SK-N-SH (cell line): ENCODE measurements at regions not wholly inside any gene's neighbourhood (a gene's known extent, or its start where the extent isn't known, plus 50 kb on each side); places are given as distances from the start of the nearest gene placed in this dataset.

Experiments
- CTCF ChIA-PET: fragments of 300-600, 350-600 bp; formaldehyde crosslinking; extraction: SDS; loops from one replicate; lab custom pipeline; 2021; lab: Yijun Ruan, JAX
- POLR2A ChIA-PET: fragments of 350-600 bp; sonication (Branson Sonifier 250); formaldehyde crosslinking; extraction: SDS; loops from one replicate; lab custom pipeline; 2020; ENCODE audit warnings: antibody characterized with exemption, inconsistent platforms; lab: Yijun Ruan, JAX
- DNase-seq: peaks from one replicate; pipeline ENCODE4 v3.0.0; 2012
- H2AFZ ChIP-seq: fragments of 200-600 bp; sonication (generic); 2 replicates; pipeline ENCODE4 v1.8.1; 2016; ENCODE audit warnings: antibody characterized with exemption, mild to moderate bottlenecking, low read depth
- H3F3A ChIP-seq: fragments of 200-600 bp; sonication (generic); replicated peaks from 2 replicates; pipeline ENCODE3; 2016; ENCODE audit warnings: antibody characterized with exemption, mild to moderate bottlenecking; ENCODE audit not compliant: insufficient read depth
- H3K27ac ChIP-seq, 2 experiments: fragments of 200-500 bp in 1 of 2; fragments of 200-600 bp in 1 of 2; sonication (Bioruptor generic) in 1 of 2; sonication (generic), shearing (Covaris generic) in 1 of 2; 2 replicates each; pipeline versions ENCODE4 v1.5.1 to v1.6.1; 2014 to 2016; ENCODE audit warnings: low read depth in 2 of 2, inconsistent platforms in 1 of 2, low read length in 1 of 2, mild to moderate bottlenecking in 1 of 2, mixed read lengths in 1 of 2
- H3K27me3 ChIP-seq: fragments of 200-600 bp; sonication (generic), shearing (Covaris generic); 2 replicates; pipeline ENCODE4 v1.6.1; 2016; ENCODE audit warnings: mixed run types; ENCODE audit not compliant: insufficient read depth
- H3K36me3 ChIP-seq, 2 experiments: fragments of 200-500 bp in 1 of 2; fragments of 200-600 bp in 1 of 2; sonication (Bioruptor generic) in 1 of 2; sonication (generic) in 1 of 2; replicated peaks in 1 of 2; 2 replicates each; pipeline versions ENCODE3 to v1.5.1; 2014 to 2016; ENCODE audit warnings: low read length in 1 of 2, mild to moderate bottlenecking in 1 of 2; ENCODE audit not compliant: insufficient read depth in 2 of 2, control insufficient read depth in 1 of 2
- H3K4me1 ChIP-seq, 2 experiments: fragments of 200-500 bp in 1 of 2; fragments of 200-600 bp in 1 of 2; sonication (Bioruptor generic) in 1 of 2; sonication (generic), shearing (Covaris generic) in 1 of 2; 2 replicates each; pipeline versions ENCODE4 v1.5.1 to v1.6.1; 2014 to 2016; ENCODE audit warnings: low read depth in 1 of 2, low read length in 1 of 2, mixed run types in 1 of 2; ENCODE audit not compliant: insufficient read depth in 2 of 2, control insufficient read depth in 1 of 2
- H3K4me2 ChIP-seq: fragments of 200-600 bp; sonication (generic), shearing (Covaris generic); 2 replicates; pipeline ENCODE4 v1.6.1; 2017; ENCODE audit warnings: mixed run types
- H3K4me3 ChIP-seq, 2 experiments: fragments of 200-500 bp in 1 of 2; fragments of 200-600 bp in 1 of 2; sonication (Bioruptor generic) in 1 of 2; sonication (generic), shearing (Covaris generic) in 1 of 2; 2 replicates each; pipeline versions ENCODE4 v1.5.1 to v1.8.1; 2014 to 2016; ENCODE audit warnings: low read depth in 2 of 2, inconsistent platforms in 1 of 2, low read length in 1 of 2, mild to moderate bottlenecking in 1 of 2, mixed read lengths in 1 of 2, moderate library complexity in 1 of 2
- H3K79me2 ChIP-seq: fragments of 200-600 bp; sonication (generic); 2 replicates; pipeline ENCODE4 v1.8.1; 2017; ENCODE audit warnings: mild to moderate bottlenecking; ENCODE audit not compliant: insufficient read depth
- H3K9ac ChIP-seq: fragments of 200-600 bp; sonication (generic); 2 replicates; pipeline ENCODE4 v1.6.1; 2017; ENCODE audit warnings: mixed run types
- H3K9me2 ChIP-seq: fragments of 200-600 bp; sonication (generic); 2 replicates; pipeline ENCODE4 v1.6.1; 2017; ENCODE audit warnings: mixed run types
- H3K9me3 ChIP-seq: fragments of 200-600 bp; sonication (generic); 2 replicates; pipeline ENCODE4 v1.6.1; 2017; ENCODE audit warnings: mixed run types, mild to moderate bottlenecking, moderate library complexity
- H4K20me1 ChIP-seq: fragments of 200-600 bp; sonication (generic); 2 replicates; pipeline ENCODE4 v1.6.1; 2017; ENCODE audit warnings: mild to moderate bottlenecking, mixed run types; ENCODE audit not compliant: insufficient read depth
- CHD2 ChIP-seq: fragments of 150-350 bp; IDR thresholded peaks from 2 replicates; pipeline ENCODE4 v1.6.1; 2018; ENCODE audit warnings: low read length; ENCODE audit not compliant: partially characterized antibody
- EZH2phosphoT487 ChIP-seq: fragments of 200-600 bp; sonication (generic); IDR thresholded peaks from 2 replicates; pipeline ENCODE4 v1.6.1; 2017; ENCODE audit warnings: low read depth, mixed run types, mild to moderate bottlenecking, antibody characterized with exemption, moderate library complexity, borderline replicate concordance
- FOXJ3 ChIP-seq: sonication (generic); formaldehyde crosslinking; IDR thresholded peaks from 2 replicates; pipeline ENCODE4 v1.5.1; 2020; ENCODE audit warnings: mild to moderate bottlenecking, missing genetic modification reagents
- GABPA ChIP-seq: IDR thresholded peaks from 2 replicates; pipeline ENCODE4 v1.4.0; 2012; ENCODE audit warnings: low read depth, mild to moderate bottlenecking
- MEF2A ChIP-seq: IDR thresholded peaks from 2 replicates; pipeline ENCODE4 v1.4.0; 2012; ENCODE audit warnings: low read depth, borderline replicate concordance
- MXI1 ChIP-seq: IDR thresholded peaks from 2 replicates; pipeline ENCODE4 v1.6.1; 2012; ENCODE audit warnings: mild to moderate bottlenecking, low read depth, low read length, improper control_type of control experiment
- NRF1 ChIP-seq: IDR thresholded peaks from 2 replicates; pipeline ENCODE4 v1.6.1; 2012; ENCODE audit warnings: low read depth, mild to moderate bottlenecking, low read length
- RAD21 ChIP-seq: IDR thresholded peaks from 2 replicates; pipeline ENCODE4 v1.6.1; 2012; ENCODE audit warnings: mild to moderate bottlenecking, low read length
- RCOR1 ChIP-seq: fragments of 150-350 bp; IDR thresholded peaks from 2 replicates; pipeline ENCODE4 v1.6.1; 2017; ENCODE audit warnings: antibody characterized with exemption, low read length
- TAF1 ChIP-seq: IDR thresholded peaks from 2 replicates; pipeline ENCODE4 v1.6.1; 2012; ENCODE audit warnings: low read depth, mild to moderate bottlenecking, low read length, moderate library complexity, borderline replicate concordance
- TCF12 ChIP-seq: IDR thresholded peaks from 2 replicates; pipeline ENCODE4 v1.4.0; 2012
- TEAD4 ChIP-seq: IDR thresholded peaks from 2 replicates; pipeline ENCODE4 v1.4.0; 2012; ENCODE audit warnings: mild to moderate bottlenecking, borderline replicate concordance; ENCODE audit not compliant: insufficient read depth
- WGBS: methylation state at CpG from one replicate; pipeline ENCODE4 v1.1.6; 2017; ENCODE audit warnings: low lambda C conversion rate; 5-methylcytosine and 5-hydroxymethylcytosine counted together
- TF ChIP-seq, protein P1 (sequence below): fragments of 200-600 bp; sonication (generic); IDR thresholded peaks from 2 replicates; pipeline ENCODE4 v1.6.1; 2017; ENCODE audit warnings: antibody characterized with exemption, mild to moderate bottlenecking, moderate library complexity
- TF ChIP-seq, protein P2 (sequence below): IDR thresholded peaks from 2 replicates; pipeline ENCODE4 v1.4.0; 2012; ENCODE audit warnings: low read depth
- TF ChIP-seq, protein P3 (sequence below): IDR thresholded peaks from 2 replicates; pipeline ENCODE4 v1.4.0; 2012; ENCODE audit warnings: low read depth, borderline replicate concordance
- TF ChIP-seq, protein P4 (sequence below): IDR thresholded peaks from 2 replicates; pipeline ENCODE4; 2012
- TF ChIP-seq, protein P5 (sequence below): IDR thresholded peaks from 2 replicates; pipeline ENCODE4 v1.4.0; 2012; ENCODE audit warnings: low read depth, borderline replicate concordance

DNA sequence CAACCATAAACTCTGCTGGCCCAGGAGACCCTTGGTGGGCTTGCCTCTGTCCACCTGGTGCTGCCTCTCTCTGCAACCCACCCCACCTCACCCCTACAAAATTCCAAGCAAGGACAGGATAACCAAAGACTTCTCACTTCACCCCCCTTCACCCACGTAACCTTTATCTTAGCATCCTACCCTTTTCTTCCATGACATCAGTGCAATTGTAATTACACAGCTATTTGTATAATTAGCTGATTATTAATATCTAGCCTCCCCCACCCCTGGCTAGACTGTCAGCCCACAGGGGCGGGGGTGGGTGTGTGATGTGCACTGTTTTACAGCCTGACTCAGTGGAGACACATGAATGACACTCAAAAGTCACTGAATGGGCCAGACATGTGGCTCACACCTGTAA lies 262.2 kb downstream of the MRTFB start:
- Histone ChIP-seq H3K4me1 (no peaks in the 10 kb centered on the region), H3K36me3 (peaks cover 0 to 8% of the 10 kb centered on the region in 2 experiments), H3K4me3 (no peak overlapping the region), H3K4me2 (no peak overlapping the region), H4K20me1 (no peaks in the 10 kb centered on the region), H2AFZ (no peak overlapping the region), H3K27me3 (no peaks in the 10 kb centered on the region), H3K27ac (no peak overlapping the region), H3F3A (peaks cover 5% of the 10 kb centered on the region), H3K9ac (no peak overlapping the region), H3K9me2 (no peaks in the 10 kb centered on the region), H3K9me3 (no peaks in the 10 kb centered on the region), H3K79me2 (no peaks in the 10 kb centered on the region)
- POLR2A ChIA-PET: no interaction called here
- CTCF ChIA-PET: no interaction called here
- no peak for DNase-seq
- no peak for TF ChIP-seq FOXJ3 (CRISPR knock-in tag)
- no peak for TF ChIP-seq GABPA
- TF ChIP-seq MEF2A: no peak
- TF ChIP-seq CHD2: no peak
- no peak for TF ChIP-seq TEAD4
- no peak for TF ChIP-seq TCF12
- no peak for TF ChIP-seq MXI1
- TF ChIP-seq, protein P1, sequence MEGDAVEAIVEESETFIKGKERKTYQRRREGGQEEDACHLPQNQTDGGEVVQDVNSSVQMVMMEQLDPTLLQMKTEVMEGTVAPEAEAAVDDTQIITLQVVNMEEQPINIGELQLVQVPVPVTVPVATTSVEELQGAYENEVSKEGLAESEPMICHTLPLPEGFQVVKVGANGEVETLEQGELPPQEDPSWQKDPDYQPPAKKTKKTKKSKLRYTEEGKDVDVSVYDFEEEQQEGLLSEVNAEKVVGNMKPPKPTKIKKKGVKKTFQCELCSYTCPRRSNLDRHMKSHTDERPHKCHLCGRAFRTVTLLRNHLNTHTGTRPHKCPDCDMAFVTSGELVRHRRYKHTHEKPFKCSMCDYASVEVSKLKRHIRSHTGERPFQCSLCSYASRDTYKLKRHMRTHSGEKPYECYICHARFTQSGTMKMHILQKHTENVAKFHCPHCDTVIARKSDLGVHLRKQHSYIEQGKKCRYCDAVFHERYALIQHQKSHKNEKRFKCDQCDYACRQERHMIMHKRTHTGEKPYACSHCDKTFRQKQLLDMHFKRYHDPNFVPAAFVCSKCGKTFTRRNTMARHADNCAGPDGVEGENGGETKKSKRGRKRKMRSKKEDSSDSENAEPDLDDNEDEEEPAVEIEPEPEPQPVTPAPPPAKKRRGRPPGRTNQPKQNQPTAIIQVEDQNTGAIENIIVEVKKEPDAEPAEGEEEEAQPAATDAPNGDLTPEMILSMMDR: no peak
- TF ChIP-seq RCOR1: no peak
- TF ChIP-seq, protein P2, sequence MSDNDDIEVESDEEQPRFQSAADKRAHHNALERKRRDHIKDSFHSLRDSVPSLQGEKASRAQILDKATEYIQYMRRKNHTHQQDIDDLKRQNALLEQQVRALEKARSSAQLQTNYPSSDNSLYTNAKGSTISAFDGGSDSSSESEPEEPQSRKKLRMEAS: no peak
- TF ChIP-seq, protein P3, sequence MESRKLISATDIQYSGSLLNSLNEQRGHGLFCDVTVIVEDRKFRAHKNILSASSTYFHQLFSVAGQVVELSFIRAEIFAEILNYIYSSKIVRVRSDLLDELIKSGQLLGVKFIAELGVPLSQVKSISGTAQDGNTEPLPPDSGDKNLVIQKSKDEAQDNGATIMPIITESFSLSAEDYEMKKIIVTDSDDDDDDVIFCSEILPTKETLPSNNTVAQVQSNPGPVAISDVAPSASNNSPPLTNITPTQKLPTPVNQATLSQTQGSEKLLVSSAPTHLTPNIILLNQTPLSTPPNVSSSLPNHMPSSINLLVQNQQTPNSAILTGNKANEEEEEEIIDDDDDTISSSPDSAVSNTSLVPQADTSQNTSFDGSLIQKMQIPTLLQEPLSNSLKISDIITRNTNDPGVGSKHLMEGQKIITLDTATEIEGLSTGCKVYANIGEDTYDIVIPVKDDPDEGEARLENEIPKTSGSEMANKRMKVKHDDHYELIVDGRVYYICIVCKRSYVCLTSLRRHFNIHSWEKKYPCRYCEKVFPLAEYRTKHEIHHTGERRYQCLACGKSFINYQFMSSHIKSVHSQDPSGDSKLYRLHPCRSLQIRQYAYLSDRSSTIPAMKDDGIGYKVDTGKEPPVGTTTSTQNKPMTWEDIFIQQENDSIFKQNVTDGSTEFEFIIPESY: no peak
- TF ChIP-seq, protein P4, sequence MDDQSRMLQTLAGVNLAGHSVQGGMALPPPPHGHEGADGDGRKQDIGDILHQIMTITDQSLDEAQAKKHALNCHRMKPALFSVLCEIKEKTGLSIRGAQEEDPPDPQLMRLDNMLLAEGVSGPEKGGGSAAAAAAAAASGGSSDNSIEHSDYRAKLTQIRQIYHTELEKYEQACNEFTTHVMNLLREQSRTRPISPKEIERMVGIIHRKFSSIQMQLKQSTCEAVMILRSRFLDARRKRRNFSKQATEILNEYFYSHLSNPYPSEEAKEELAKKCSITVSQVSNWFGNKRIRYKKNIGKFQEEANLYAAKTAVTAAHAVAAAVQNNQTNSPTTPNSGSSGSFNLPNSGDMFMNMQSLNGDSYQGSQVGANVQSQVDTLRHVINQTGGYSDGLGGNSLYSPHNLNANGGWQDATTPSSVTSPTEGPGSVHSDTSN: no peak
- TF ChIP-seq EZH2phosphoT487: no peak
- TF ChIP-seq, protein P5, sequence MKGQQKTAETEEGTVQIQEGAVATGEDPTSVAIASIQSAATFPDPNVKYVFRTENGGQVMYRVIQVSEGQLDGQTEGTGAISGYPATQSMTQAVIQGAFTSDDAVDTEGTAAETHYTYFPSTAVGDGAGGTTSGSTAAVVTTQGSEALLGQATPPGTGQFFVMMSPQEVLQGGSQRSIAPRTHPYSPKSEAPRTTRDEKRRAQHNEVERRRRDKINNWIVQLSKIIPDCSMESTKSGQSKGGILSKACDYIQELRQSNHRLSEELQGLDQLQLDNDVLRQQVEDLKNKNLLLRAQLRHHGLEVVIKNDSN: no peak
- no peak for TF ChIP-seq TAF1
- TF ChIP-seq RAD21: no peak
- TF ChIP-seq NRF1: no peak
- WGBS: 97% methylated on average over 2 of the region's 2 CpGs
